ENCODE measurements at regions not wholly inside any gene's neighbourhood (a gene's known extent, or its start where the extent isn't known, plus 50 kb on each side); places are given as distances from the start of the nearest gene placed in this dataset.
"Not testable (repeated sequence)": the region's sequence is repeated elsewhere in the genome, so short reads cannot be mapped to it uniquely, and the experiment has no call there.

- intact Hi-C loops (cut with micrococcal nuclease), result no loop called here
- Mint-ChIP-seq H3K27ac (no peak overlapping the region), H3K4me1 (ENCODE audit: low read depth) (no peaks in the 10 kb centered on the region), H3K4me3 (no peak overlapping the region), H3K9me3 (no peaks in the 10 kb centered on the region), H3K27me3 (no peaks in the 10 kb centered on the region), H3K36me3 (ENCODE audit: low read depth) (no peaks in the 10 kb centered on the region)
- DNase-seq, result no peak
- POLR2A ChIA-PET, result no interaction called here
- no peak for ATAC-seq
- no peak for TF ChIP-seq CTCF (IDR thresholded peaks at IDR 0.05)
- CTCF ChIA-PET, result no interaction called here
These were observed 74.4 kb upstream of the NIPBL start for GRCh38 chr5:36802187-36802586.

- DNase-seq; H3K4me1 Mint-ChIP-seq (ENCODE audit: low read depth); H3K27me3 Mint-ChIP-seq; H3K27ac Mint-ChIP-seq; H3K4me3 Mint-ChIP-seq; H3K36me3 Mint-ChIP-seq (ENCODE audit: low read depth); intact Hi-C loops (cut with micrococcal nuclease); ATAC-seq; POLR2A ChIA-PET; H3K9me3 Mint-ChIP-seq; CTCF ChIA-PET: not testable (repeated sequence)
These were observed 63.3 kb upstream of the NIPBL start for GRCh38 chr5:36813249-36813648.

GRCh38 chr5:36815871-36816270 lies 60.7 kb upstream of the NIPBL start:
- Mint-ChIP-seq H3K27ac (no peak overlapping the region), H3K27me3 (peaks cover 2% of the 10 kb centered on the region), H3K4me3 (no peak overlapping the region), H3K9me3 (no peaks in the 10 kb centered on the region), H3K4me1 (ENCODE audit: low read depth) (no peaks in the 10 kb centered on the region), H3K36me3 (ENCODE audit: low read depth) (no peaks in the 10 kb centered on the region)
- CTCF ChIA-PET, result no interaction called here
- DNase-seq, result no peak
- POLR2A ChIA-PET, result no interaction called here
- no peak for TF ChIP-seq CTCF (IDR thresholded peaks at IDR 0.05)
- ATAC-seq, result no peak
- intact Hi-C loops (cut with micrococcal nuclease), result no loop called here

GRCh38 chr5:36820900-36821299 lies 55.7 kb upstream of the NIPBL start:
- DNase-seq, result no peak
- no peaks in the 10 kb centered on the region for H3K36me3 Mint-ChIP-seq (ENCODE audit: low read depth)
- peaks cover 3% of the 10 kb centered on the region for H3K27me3 Mint-ChIP-seq
- H3K27ac Mint-ChIP-seq, result no peak overlapping the region
- no peak for TF ChIP-seq CTCF (IDR thresholded peaks at IDR 0.05)
- CTCF ChIA-PET, result no interaction called here
- no peaks in the 10 kb centered on the region for H3K4me1 Mint-ChIP-seq (ENCODE audit: low read depth)
- no peaks in the 10 kb centered on the region for H3K9me3 Mint-ChIP-seq
- no peak for ATAC-seq
- POLR2A ChIA-PET, result no interaction called here
- intact Hi-C loops (cut with micrococcal nuclease), result no loop called here
- H3K4me3 Mint-ChIP-seq, result no peak overlapping the region

- Mint-ChIP-seq H3K4me3 (no peak overlapping the region), H3K27me3 (peaks cover 10% of the 10 kb centered on the region), H3K4me1 (ENCODE audit: low read depth) (no peaks in the 10 kb centered on the region), H3K36me3 (ENCODE audit: low read depth) (no peaks in the 10 kb centered on the region), H3K9me3 (no peaks in the 10 kb centered on the region), H3K27ac (no peak overlapping the region)
- ATAC-seq (no peak), DNase-seq (no peak)
- ChIA-PET POLR2A (no interaction called here), CTCF (no interaction called here)
- intact Hi-C loops (cut with micrococcal nuclease), result no loop called here
- TF ChIP-seq CTCF (IDR thresholded peaks at IDR 0.05), result no peak
These were observed 49.9 kb upstream of the NIPBL start for GRCh38 chr5:36826694-36827093.

Data from activated CD8-positive, alpha-beta T cell treated with anti-CD3 and anti-CD28 coated beads for 36 hours (primary cell).